ENCODE measurements at regions not wholly inside any gene's neighbourhood (a gene's known extent, or its start where the extent isn't known, plus 50 kb on each side); places are given as distances from the start of the nearest gene placed in this dataset.

GRCh38 chr3:159866201-159866746 is 122.4 kb upstream of the IL12A start:
- TF ChIP-seq POLR2AphosphoS5 (IDR thresholded peaks at IDR 0.05; ENCODE audit: borderline replicate concordance, low read depth, low read length) (no peak), EZH2 (IDR thresholded peaks at IDR 0.05) (no peak), FOXP2 (optimal IDR thresholded peaks at IDR 0.05; ENCODE audit: control extremely low read depth, extremely low read length, insufficient read depth) (no peak)

Measured in SK-N-MC (cell line).